CD14-positive monocyte (primary cell): ENCODE measurements at regions not wholly inside any gene's neighbourhood (a gene's known extent, or its start where the extent isn't known, plus 50 kb on each side); places are given as distances from the start of the nearest gene placed in this dataset.

Experiments used
- DNase-seq, 3 donors: peaks; one replicate each; pipeline ENCODE4 v3.0.0-alpha.2; 2011 to 2022
- H2AFZ ChIP-seq: 2 replicates; pipeline ENCODE4 v1.6.0; 2012; ENCODE audit warnings: mild to moderate bottlenecking, low read depth, low read length, inconsistent platforms; ENCODE audit not compliant: insufficient read depth, poor library complexity, severe bottlenecking
- H3K27ac ChIP-seq, 2 donors: 1 replicate in 1 of 2; 2 replicates in 1 of 2; pipeline ENCODE4 v1.5.1; 2012 to 2013; ENCODE audit warnings: low read length in 2 of 2, control low read depth in 1 of 2, inconsistent platforms in 1 of 2, low read depth in 1 of 2, mild to moderate bottlenecking in 1 of 2
- H3K27me3 ChIP-seq, 2 donors: one replicate each; pipeline versions ENCODE4 v1.6.0 to v1.6.1; 2011 to 2013; ENCODE audit warnings: low read length in 2 of 2; ENCODE audit not compliant: control insufficient read depth in 2 of 2, insufficient read depth in 2 of 2
- H3K36me3 ChIP-seq, 2 donors: replicated peaks in 1 of 2; 1 replicate in 1 of 2; 2 replicates in 1 of 2; pipeline versions ENCODE4 v1.5.1 to v1.6.1; 2012 to 2013; ENCODE audit warnings: low read length in 2 of 2, control low read depth in 1 of 2, inconsistent platforms in 1 of 2, mild to moderate bottlenecking in 1 of 2; ENCODE audit not compliant: insufficient read depth in 2 of 2, control insufficient read depth in 1 of 2
- H3K4me1 ChIP-seq, 2 donors: 1 replicate in 1 of 2; 2 replicates in 1 of 2; pipeline versions ENCODE4 v1.5.1 to v1.6.1; 2012 to 2013; ENCODE audit warnings: low read length in 2 of 2, control low read depth in 1 of 2, inconsistent platforms in 1 of 2, mild to moderate bottlenecking in 1 of 2, moderate library complexity in 1 of 2; ENCODE audit not compliant: insufficient read depth in 2 of 2, control insufficient read depth in 1 of 2
- H3K4me2 ChIP-seq: replicated peaks from 2 replicates; pipeline ENCODE3; 2012; ENCODE audit warnings: low read length, moderate library complexity, mild to moderate bottlenecking; ENCODE audit not compliant: poor library complexity, severe bottlenecking; ENCODE audit errors: extremely low read depth
- H3K4me3 ChIP-seq, 3 experiments: fragments of 200-600 bp in 1 of 3; sonication (generic) in 1 of 3; replicated peaks in 1 of 3; 1 replicate in 2 of 3; 2 replicates in 1 of 3; pipeline ENCODE4 v1.5.1; 2011 to 2013; ENCODE audit warnings: low read length in 3 of 3, mild to moderate bottlenecking in 3 of 3, control low read depth in 2 of 3, low read depth in 2 of 3, inconsistent platforms in 1 of 3, moderate library complexity in 1 of 3
- H3K79me2 ChIP-seq: 2 replicates; pipeline ENCODE4 v1.6.0; 2012; ENCODE audit warnings: mild to moderate bottlenecking, control low read depth, inconsistent platforms, low read length, moderate library complexity; ENCODE audit not compliant: insufficient read depth
- H3K9ac ChIP-seq: 2 replicates; pipeline ENCODE4 v1.6.0; 2017; ENCODE audit warnings: low read length, mild to moderate bottlenecking; ENCODE audit not compliant: insufficient read depth, poor library complexity, severe bottlenecking
- H3K9me3 ChIP-seq, 2 donors: replicated peaks in 1 of 2; 1 replicate in 1 of 2; 2 replicates in 1 of 2; pipeline versions ENCODE4 v1.5.1 to v1.6.1; 2012 to 2013; ENCODE audit warnings: low read length in 2 of 2, control low read depth in 1 of 2; ENCODE audit not compliant: control insufficient read depth in 1 of 2, insufficient read depth in 1 of 2
- H4K20me1 ChIP-seq: 2 replicates; pipeline ENCODE4 v1.6.0; 2012; ENCODE audit warnings: mild to moderate bottlenecking, low read length, control low read depth, moderate library complexity; ENCODE audit not compliant: insufficient read depth
- H3K27ac Mint-ChIP-seq, 7 donors: one replicate each; pipeline ENCODE4 v1.8.0; 2020; ENCODE audit warnings: mild to moderate bottlenecking in 7 of 7, mixed read lengths in 7 of 7, moderate library complexity in 6 of 7, inconsistent platforms in 2 of 7
- H3K27me3 Mint-ChIP-seq, 3 donors: one replicate each; pipeline ENCODE4 v1.8.0; 2021 to 2022; ENCODE audit warnings: low read depth in 3 of 3, mild to moderate bottlenecking in 3 of 3, mixed read lengths in 3 of 3, moderate library complexity in 3 of 3, inconsistent platforms in 1 of 3
- H3K36me3 Mint-ChIP-seq, 2 donors: one replicate each; pipeline ENCODE4 v1.8.0; 2020; ENCODE audit warnings: mixed read lengths in 2 of 2, inconsistent platforms in 1 of 2, mild to moderate bottlenecking in 1 of 2
- H3K4me1 Mint-ChIP-seq: one replicate; pipeline ENCODE4 v1.8.0; 2020; ENCODE audit warnings: mild to moderate bottlenecking, mixed read lengths
- H3K4me3 Mint-ChIP-seq, 2 donors: one replicate each; pipeline ENCODE4 v1.8.0; 2020; ENCODE audit warnings: mild to moderate bottlenecking in 2 of 2, mixed read lengths in 2 of 2, moderate library complexity in 1 of 2
- H3K9me3 Mint-ChIP-seq, 7 donors: one replicate each; pipeline ENCODE4 v1.8.0; 2020 to 2022; ENCODE audit warnings: mixed read lengths in 7 of 7, mild to moderate bottlenecking in 6 of 7, moderate library complexity in 6 of 7, inconsistent platforms in 2 of 7
- CTCF ChIP-seq: fragments of 200-600 bp; IDR thresholded peaks from one replicate; pipeline ENCODE4 v1.8.0; 2022; ENCODE audit warnings: antibody characterized with exemption, mild to moderate bottlenecking
- WGBS: methylation state at CpG from one replicate; pipeline ENCODE4 v1.1.5; 2013; ENCODE audit warnings: missing lambda C conversion rate; ENCODE audit not compliant: insufficient coverage; 5-methylcytosine and 5-hydroxymethylcytosine counted together
- intact Hi-C, 2 donors: fragments of 100-400 bp; cut with micrococcal nuclease; formaldehyde crosslinking; loops; one replicate each; pipeline versions ENCODE4 v1.15.0 to v1.15.1; 2023

DNA sequence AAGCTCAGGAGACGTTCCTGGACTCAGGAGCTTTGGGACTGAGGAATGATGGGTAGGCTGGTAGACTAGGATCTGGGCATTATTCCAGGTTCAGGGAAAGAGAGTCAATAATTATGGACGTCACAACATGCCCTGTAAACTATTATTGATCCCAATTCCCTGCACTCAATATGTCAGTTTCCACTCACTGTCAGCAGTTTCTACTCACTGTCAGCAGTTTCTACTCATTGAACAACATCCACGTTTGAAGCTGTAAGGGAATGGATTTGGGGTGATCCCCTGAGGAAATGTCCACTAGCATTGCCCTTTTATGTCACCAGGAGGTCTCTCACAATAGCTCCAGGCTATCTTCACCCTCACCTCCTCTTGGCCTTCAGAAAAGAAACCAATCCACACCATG is 1268.6 kb downstream of the TYW1 start:
- H3K4me3 ChIP-seq = no peak overlapping the region
- peaks cover 0 to 2% (median 2%) of the 10 kb centered on the region in 3 donors for H3K27me3 Mint-ChIP-seq

GRCh38 chr7:68266004-68266579 is 1269.5 kb downstream of the TYW1 start:
- H3K9ac ChIP-seq = no peak overlapping the region
- no peaks in the 10 kb centered on the region for H3K36me3 ChIP-seq
- H3K9me3 Mint-ChIP-seq = peaks cover 21 to 77% (median 39%) of the 10 kb centered on the region in 7 donors
- no peak overlapping the region for H3K4me3 Mint-ChIP-seq
- no peak overlapping the region for H3K27ac Mint-ChIP-seq
- H3K79me2 ChIP-seq = no peaks in the 10 kb centered on the region
- H3K36me3 Mint-ChIP-seq = no peaks in the 10 kb centered on the region
- no peaks in the 10 kb centered on the region for H3K4me1 ChIP-seq
- intact Hi-C loops = no loop called here
- no peak overlapping the region for H2AFZ ChIP-seq
- 92% methylated on average over 4 of the region's 9 CpGs for WGBS
- no peaks in the 10 kb centered on the region for H4K20me1 ChIP-seq
- H3K4me3 ChIP-seq = no peak overlapping the region
- no peaks in the 10 kb centered on the region for H3K4me1 Mint-ChIP-seq
- H3K9me3 ChIP-seq = peaks cover 54 to 73% of the 10 kb centered on the region in 2 donors
- TF ChIP-seq CTCF = no peak
- H3K27ac ChIP-seq = no peak overlapping the region
- H3K4me2 ChIP-seq = no peak overlapping the region
- peaks cover 0 to 2% (median 2%) of the 10 kb centered on the region in 3 donors for H3K27me3 Mint-ChIP-seq
- no peaks in the 10 kb centered on the region for H3K27me3 ChIP-seq
- DNase-seq = no peak

More for the DNA sequence above, 1268.6 kb downstream of the TYW1 start:
- Histone ChIP-seq H3K9me3 (peaks cover 62 to 70% of the 10 kb centered on the region in 2 donors), H3K4me2 (no peak overlapping the region), H3K27me3 (no peaks in the 10 kb centered on the region), H2AFZ (no peak overlapping the region), H3K79me2 (no peaks in the 10 kb centered on the region), H4K20me1 (no peaks in the 10 kb centered on the region), H3K4me1 (no peaks in the 10 kb centered on the region), H3K36me3 (no peaks in the 10 kb centered on the region), H3K9ac (no peak overlapping the region), H3K27ac (no peak overlapping the region)
- intact Hi-C loops = no loop called here
- H3K27ac Mint-ChIP-seq = no peak overlapping the region
- WGBS = 83% methylated on average over 1 of the region's 3 CpGs
- no peaks in the 10 kb centered on the region for H3K36me3 Mint-ChIP-seq
- H3K4me3 Mint-ChIP-seq = no peak overlapping the region
- TF ChIP-seq CTCF = no peak
- peaks cover 23 to 70% (median 43%) of the 10 kb centered on the region in 7 donors for H3K9me3 Mint-ChIP-seq
- no peak for DNase-seq
- H3K4me1 Mint-ChIP-seq = no peaks in the 10 kb centered on the region
